PC-9 (cell line): ENCODE measurements at regions not wholly inside any gene's neighbourhood (a gene's known extent, or its start where the extent isn't known, plus 50 kb on each side); places are given as distances from the start of the nearest gene placed in this dataset.

Source experiments
- CTCF ChIP-seq: fragments of 200-600 bp; sonication (generic); conservative IDR thresholded peaks from 2 replicates; pipeline ENCODE4 v1.6.1; 2017; ENCODE audit warnings: mixed run types, antibody characterized with exemption, mild to moderate bottlenecking, moderate library complexity
- EZH2 ChIP-seq: fragments of 200-600 bp; sonication (generic); IDR thresholded peaks from 2 replicates; pipeline ENCODE4 v1.8.0; 2017; ENCODE audit warnings: antibody characterized with exemption, low read depth

DNA sequence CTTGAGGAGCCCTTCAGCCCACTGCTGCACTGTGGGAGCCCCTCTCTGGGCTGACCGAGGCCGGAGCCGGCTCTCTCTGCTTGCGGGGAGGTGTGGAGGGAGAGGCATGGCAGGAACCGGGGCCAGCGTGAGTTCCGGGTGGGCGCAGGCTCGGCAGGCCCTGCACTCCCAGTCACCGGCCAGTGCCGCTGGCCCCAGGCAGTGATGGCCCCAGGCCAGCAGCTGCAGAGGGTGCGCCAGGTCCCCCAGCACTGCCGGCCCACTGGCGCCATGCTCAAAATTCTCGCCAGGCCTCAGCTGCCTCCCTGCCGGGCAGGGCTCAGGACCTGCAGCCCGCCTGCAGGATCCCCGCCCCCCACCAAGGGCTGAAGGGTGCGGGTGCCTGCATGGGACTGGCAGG lies 128.4 kb upstream of the STARD3NL start:
- TF ChIP-seq CTCF (no peak), EZH2 (no peak)
